GM18858 (cell line): ENCODE measurements at regions not wholly inside any gene's neighbourhood (a gene's known extent, or its start where the extent isn't known, plus 50 kb on each side); places are given as distances from the start of the nearest gene placed in this dataset.
"Not testable (repeated sequence)": the region's sequence is repeated elsewhere in the genome, so short reads cannot be mapped to it uniquely, and the experiment has no call there.

ENCODE experiments used
- ATAC-seq: cut with Tn5 transposase; IDR thresholded peaks from one replicate; pipeline ENCODE4 v1.9.1; 2021; ENCODE audit not compliant: unreplicated experiment

- no peak for ATAC-seq
These were observed 193.6 kb upstream of the SPRED2 start for GRCh38 chr2:65625982-65626381.

DNA sequence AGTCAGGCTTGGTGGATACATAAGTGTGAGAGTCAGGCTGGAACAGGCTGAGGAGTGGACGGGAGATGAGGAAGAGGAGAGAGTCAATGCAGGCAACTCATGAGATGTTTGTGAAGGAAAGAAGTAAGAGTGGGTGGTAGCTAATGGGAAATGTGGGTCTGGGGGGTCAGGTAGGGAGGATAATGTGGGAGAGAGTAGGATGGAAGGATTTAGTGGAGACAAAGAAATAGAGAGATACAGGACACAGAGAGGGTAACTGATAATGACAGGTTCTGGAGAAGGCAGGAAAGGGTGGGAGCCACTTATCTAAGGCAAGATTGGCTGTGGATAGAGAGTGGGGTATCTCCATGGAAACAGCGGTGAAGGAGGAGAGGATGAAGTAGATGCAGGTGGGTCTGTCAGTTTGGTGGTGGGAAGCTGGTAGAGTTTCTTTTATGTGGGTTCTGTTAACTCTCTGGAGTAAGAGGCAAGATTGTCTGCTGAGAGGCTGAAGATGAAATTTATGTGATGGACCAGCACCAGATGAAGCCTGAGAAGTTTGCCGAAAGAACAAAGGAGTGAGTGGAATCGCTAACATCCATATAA is 190.6 kb upstream of the SPRED2 start:
- ATAC-seq: no peak

DNA sequence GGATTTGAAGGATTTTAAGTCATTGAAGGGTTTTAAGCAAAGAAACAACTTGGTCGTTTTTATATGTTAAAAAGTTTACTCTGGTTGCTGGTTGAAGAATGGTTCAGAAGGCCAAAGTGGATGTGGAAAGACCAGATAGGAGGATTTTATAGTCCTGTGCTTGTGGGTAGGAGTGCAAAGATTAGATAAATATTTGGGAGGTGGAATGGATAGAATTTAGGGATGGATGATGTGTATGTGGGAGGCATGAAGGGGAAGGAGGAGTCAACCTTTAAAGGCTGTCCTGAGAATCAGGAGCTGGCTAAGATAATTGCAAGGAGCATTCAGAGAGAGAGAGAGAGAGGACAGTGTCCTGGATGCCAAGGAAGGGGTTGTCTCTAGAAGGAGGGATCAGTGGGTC is 190.1 kb upstream of the SPRED2 start:
- no peak for ATAC-seq

DNA sequence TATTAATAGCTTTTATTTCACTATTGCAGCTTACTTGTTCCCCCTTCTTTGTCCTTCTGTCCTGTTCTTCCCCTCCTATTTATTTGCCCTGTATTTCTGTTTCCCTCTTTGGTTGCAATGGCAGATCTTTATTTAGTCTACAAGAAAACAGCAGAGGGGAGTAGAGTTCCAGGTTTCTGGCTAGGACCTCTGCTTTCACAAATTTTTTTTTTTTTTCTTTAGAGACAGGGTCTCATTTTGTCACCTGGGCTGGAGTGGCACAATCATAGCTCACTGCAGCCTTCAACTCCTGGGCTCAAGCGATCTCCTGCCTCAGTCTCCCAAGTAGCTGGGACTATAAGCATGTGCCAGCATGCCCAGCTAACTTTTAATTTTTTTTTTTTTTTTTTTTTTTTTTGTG is 188.1 kb upstream of the SPRED2 start:
- ATAC-seq: no peak

DNA sequence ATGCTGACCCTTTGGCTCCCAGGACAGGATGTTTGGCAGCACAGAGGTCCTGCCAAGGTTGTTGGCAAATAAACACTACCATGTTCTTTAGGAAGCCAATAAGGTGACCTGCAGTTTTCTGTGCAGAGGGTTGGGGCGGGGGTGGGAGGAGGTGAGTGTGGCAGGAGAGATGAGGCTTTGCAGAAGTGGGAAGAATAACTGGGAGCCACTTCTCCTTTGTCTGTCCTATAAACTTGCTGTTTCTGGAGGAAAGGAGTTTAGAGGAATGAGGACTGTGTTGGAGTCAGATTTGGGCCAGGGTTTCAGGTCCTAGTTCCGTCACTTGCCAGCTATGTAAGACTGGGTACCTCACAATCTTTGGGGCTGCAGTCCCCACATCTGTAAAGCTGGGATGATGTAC is 187.6 kb upstream of the SPRED2 start:
- ATAC-seq: no peak

DNA sequence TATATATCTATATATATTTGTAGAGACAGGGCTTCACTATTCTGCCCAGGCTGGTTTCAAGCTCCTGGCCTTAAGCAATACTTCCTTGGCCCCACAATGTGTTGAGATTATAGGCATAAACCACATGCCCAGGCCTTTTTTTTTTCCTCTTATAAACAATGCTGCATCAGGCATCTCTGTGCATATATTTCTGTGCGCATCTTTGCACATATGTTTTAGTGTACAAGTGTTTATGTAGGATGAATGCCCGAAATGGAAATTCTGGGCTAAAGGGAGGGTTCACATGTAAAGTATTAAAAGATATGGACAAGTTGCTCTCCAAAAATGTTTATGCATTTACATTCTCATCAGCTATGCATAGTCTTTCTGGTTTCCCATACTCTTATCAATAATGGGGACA is 183.2 kb upstream of the SPRED2 start:
- ATAC-seq: no peak

GRCh38 chr2:65613968-65614555 is 181.7 kb upstream of the SPRED2 start:
- ATAC-seq: no peak

DNA sequence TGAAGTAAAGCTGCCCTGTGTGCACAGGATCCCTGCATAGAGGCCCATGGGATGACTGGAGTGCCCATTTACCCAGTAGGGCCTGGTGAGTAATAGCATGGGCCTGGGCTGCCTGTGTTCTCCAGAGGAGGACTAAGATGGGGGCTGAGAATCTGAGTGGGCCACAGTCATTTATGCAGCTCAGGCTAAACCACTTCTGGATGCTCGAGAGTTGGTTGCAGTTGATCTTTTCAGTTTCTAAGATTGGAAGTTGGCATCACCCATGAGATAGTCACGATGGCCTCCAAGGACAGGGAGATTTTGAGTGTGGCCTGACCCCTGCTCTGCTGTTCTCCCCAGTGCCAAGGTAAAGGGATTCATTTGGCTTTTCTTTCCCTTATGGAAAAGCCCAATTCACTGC is 179.1 kb upstream of the SPRED2 start:
- no peak for ATAC-seq

DNA sequence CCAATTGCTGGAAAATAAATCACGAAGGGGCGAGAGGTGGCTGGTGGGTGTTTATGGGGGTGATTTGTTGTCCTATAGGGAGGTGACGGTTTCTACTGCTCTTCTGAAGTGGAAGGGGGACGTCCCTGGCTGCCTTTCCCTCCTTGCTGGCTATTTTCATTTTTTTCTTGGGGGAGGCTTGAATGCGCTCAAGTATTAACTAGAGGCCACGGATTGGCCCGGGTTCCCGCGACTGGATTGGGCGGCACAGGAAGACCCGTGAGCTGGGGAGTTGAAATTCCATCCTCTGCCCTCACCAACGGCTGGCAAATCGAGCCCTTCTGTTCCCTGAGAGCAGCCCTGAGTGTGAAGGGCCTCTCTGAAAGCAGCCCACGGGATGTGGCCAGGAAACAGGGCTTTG is 176.5 kb upstream of the SPRED2 start:
- ATAC-seq: no peak

GRCh38 chr2:65608466-65608865 is 176.1 kb upstream of the SPRED2 start:
- ATAC-seq: no peak

DNA sequence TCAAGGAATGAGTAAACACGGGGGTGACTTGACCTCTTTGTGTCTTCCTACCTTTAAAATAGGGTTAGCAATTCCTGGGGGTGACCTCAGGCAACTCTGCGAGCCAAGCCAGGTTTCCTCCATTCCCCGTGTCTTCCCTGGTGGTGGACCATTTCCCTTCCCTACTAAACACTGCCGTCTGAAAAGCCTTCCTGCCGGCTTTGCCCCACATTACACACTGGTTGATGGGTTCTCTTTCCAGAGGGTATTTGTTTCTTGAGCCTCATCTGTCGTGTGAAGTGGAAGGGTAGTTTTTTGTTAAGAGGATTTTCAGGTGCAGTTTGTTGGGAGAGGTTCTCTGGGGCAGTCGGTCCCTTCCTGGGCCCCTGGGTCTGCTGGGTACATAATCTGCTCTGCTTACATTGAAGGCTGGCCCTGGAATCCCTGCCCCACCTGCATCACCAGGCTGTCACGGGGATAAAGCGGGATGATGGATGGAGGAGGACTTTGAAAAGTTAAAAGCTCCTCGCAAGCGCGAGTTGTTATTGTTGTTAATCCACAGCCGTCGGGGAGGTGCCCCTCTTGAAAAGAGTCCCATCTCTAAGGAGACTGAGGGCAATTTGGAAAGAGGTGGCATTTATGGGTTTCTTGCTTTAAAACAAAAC is 175.4 kb upstream of the SPRED2 start:
- ATAC-seq: no peak

GRCh38 chr2:65605743-65606058 is 173.3 kb upstream of the SPRED2 start:
- ATAC-seq: peak; percentile 28

GRCh38 chr2:65605058-65605742 is 172.8 kb upstream of the SPRED2 start:
- no peak for ATAC-seq

DNA sequence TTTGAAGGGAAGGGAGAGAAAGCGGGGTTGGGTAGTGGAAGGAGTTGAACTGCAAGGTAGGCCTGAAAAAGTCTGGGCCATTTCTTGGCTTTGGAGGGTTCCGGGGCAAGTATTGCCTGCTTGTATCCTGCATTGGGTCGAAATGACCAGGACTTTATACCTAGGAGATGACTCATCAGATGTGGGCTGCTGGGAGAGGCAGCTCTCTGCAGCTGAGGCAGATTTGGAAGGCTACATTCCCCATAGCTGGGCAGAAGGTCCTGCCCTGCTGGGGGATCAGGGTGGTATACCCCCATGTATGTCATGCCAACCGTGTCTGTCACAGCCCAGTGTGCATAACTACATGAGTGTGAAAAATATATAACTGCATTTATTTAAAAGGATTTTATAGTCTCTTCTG is 171.8 kb upstream of the SPRED2 start:
- no peak for ATAC-seq

- ATAC-seq: no peak
These were observed 170.3 kb upstream of the SPRED2 start for GRCh38 chr2:65602603-65603235.

DNA sequence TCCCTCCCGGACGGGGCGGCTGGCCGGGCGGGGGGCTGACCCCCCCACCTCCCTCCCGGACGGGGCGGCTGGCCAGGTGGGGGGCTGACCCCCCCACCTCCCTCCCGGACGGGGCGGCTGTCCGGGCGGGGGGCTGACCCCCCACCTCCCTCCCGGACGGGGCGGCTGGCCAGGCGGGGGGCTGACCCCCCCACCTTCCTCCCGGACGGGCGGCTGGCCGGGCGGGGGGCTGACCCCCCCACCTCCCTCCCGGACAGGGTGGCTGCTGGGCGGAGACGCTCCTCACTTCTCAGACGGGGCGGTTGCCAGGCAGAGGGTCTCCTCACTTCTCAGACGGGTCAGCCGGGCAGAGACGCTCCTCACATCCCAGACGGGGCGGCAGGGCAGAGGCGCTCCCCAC is 168.5 kb upstream of the SPRED2 start:
- not testable (repeated sequence) for ATAC-seq

DNA sequence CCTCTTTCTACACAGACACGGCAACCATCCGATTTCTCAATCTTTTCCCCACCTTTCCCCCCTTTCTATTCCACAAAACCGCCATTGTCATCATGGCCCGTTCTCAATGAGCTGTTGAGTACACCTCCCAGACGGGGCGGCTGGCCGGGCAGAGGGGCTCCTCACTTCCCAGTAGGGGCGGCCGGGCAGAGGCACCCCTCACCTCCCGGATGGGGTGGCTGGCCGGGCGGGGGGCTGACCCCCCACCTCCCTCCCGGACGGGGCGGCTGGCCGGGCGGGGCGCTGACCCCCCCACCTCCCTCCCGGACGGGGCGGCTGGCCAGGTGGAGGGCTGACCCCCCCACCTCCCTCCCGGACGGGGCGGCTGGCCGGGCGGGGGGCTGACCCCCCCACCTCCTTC is 168.0 kb upstream of the SPRED2 start:
- ATAC-seq: not testable (repeated sequence)

DNA sequence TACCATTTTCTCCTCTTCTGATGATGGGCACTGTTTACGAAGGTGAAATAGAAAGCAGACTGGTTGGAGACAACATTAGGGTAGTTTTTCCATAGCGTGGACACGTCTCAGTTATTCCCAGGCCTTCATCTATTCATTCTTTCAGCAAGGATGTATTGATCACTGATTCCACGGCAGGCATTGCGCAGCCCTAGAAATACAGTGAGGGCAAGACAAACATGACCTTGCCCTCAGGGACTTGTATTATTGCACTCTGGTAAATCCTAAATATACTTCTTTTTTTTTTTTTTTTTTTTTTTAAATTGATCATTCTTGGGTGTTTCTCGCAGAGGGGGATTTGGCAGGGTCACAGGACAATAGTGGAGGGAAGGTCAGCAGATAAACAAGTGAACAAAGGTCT is 167.3 kb upstream of the SPRED2 start:
- no peak for ATAC-seq

- ATAC-seq: no peak
These were observed 166.6 kb upstream of the SPRED2 start for GRCh38 chr2:65598996-65599395.

DNA sequence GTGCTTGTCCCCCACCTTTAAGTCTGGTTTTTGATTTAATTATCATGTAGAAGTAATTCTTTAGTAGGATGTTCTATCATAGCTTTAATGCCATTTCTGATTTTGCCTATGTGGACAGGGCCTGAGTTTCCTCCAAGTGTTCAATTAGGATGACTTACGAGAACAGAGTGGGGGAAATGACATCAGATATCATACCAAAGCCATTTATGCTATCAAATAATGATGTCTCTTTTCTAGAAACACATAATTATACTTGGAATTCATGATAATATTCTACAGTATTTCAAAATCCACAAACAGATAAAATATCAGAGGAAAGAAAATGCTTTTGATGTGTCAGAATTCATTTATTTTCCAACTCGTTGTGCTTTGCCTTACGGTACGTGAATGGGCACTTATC is 165.9 kb upstream of the SPRED2 start:
- no peak for ATAC-seq

DNA sequence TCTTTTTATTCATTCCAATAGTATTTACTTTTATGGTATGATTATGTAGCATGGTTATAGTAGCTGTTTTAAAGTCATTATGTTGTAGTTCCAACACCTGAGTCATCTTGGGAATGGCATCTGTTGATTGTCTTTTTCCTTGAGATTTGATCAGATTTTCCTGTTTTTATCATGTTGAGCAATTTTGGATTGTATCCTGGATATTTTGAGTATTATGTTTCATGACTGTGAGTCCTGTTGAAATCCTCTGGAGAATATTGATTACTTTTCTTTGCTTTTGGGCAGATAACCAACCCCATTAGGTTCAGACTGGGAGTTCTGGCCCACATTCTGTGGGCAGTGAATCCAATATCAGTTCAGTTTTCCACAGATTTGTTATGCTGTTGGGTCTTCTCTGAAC is 163.2 kb upstream of the SPRED2 start:
- ATAC-seq: no peak

DNA sequence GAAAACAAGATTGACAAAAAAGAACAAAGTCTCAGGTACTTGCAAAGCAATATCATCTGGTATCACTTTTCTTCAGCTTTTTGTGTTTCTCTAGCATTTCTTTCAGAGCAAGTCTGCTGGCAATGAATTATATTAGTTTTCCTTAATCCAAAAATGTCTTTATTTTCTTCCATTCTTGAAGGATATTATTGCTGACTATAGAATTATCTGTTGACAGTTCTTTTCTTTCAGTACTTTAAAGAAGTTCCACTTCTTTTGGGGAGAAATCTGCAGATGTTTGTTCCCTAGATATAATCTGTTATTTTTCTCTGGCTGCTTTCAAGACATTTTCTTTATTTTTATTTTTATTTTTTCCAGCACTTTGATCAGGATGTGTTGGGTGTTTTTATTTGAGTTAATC is 161.8 kb upstream of the SPRED2 start:
- ATAC-seq: no peak
